Endothelial cell (in vitro differentiated cells): ENCODE measurements at regions not wholly inside any gene's neighbourhood (a gene's known extent, or its start where the extent isn't known, plus 50 kb on each side); places are given as distances from the start of the nearest gene placed in this dataset.
A peak's percentile ranks its signal among the peaks of the same experiment; 100 is the strongest.
"Not testable (repeated sequence)": the region's sequence is repeated elsewhere in the genome, so short reads cannot be mapped to it uniquely, and the experiment has no call there.

Experiments used
- DNase-seq: peaks from one replicate; pipeline ENCODE4 v3.0.0; 2021; ENCODE audit warnings: low spot score
- H3K27ac Mint-ChIP-seq: one replicate; pipeline ENCODE4 v1.8.0; 2021; ENCODE audit warnings: mixed read lengths, inconsistent platforms; ENCODE audit not compliant: unreplicated experiment
- H3K27me3 Mint-ChIP-seq: one replicate; pipeline ENCODE4 v1.8.0; 2021; ENCODE audit warnings: mild to moderate bottlenecking, moderate library complexity, mixed read lengths, inconsistent platforms; ENCODE audit not compliant: unreplicated experiment
- H3K36me3 Mint-ChIP-seq: one replicate; pipeline ENCODE4 v1.8.0; 2021; ENCODE audit warnings: mild to moderate bottlenecking, low read depth, mixed read lengths, inconsistent platforms; ENCODE audit not compliant: unreplicated experiment
- H3K4me1 Mint-ChIP-seq: one replicate; pipeline ENCODE4 v1.8.0; 2021; ENCODE audit warnings: mild to moderate bottlenecking, mixed read lengths, inconsistent platforms; ENCODE audit not compliant: unreplicated experiment
- H3K4me3 Mint-ChIP-seq: one replicate; pipeline ENCODE4 v1.8.0; 2021; ENCODE audit warnings: mild to moderate bottlenecking, mixed read lengths, inconsistent platforms; ENCODE audit not compliant: unreplicated experiment
- H3K9me3 Mint-ChIP-seq: one replicate; pipeline ENCODE4 v1.8.0; 2021; ENCODE audit warnings: mixed read lengths, inconsistent platforms; ENCODE audit not compliant: unreplicated experiment
- TF ChIP-seq, protein P1 (sequence below): fragments of 200-600 bp; sonication (generic); IDR thresholded peaks from one replicate; pipeline ENCODE4 v1.5.0; 2021; ENCODE audit warnings: antibody characterized with exemption; ENCODE audit not compliant: unreplicated experiment

DNA sequence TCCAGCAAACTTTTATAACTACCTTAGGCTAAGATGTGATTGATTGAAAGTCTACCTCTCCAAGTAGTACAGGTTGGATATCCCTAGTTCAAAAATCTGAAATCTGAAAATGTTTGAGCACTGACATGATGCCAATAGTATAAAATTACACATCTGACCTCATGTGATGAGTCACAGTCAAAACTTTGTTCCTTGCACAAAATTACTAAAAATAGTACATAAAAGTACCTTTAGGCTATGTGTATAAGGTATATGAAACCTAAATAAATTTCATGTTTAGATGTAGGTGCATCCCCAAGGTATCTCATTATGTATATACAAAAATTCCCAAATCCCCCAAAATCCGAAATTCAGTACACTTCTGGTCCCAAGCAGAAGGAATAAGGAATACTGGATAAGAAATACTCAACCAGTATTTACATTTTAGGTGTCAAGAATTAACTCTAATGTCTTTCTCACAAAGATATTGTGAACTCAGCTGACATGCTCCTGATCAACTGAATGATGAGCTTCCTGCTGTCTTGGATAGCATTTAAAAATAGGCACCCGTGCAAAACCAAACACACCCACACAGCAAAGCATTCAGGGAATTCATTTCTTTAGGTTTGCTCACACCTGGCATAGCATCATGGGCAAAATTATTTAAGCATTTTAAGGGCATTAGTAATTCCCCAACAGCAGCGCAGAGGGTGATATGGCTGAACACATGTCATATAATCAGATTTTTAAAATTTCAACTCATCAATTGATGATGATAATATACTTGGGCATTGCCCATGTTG lies 497.4 kb upstream of the MEIS1 start:
- H3K4me1 Mint-ChIP-seq = peaks cover 20% of the 10 kb centered on the region
- no peak for DNase-seq

GRCh38 chr2:65934992-65935629 lies 499.8 kb upstream of the MEIS1 start:
- TF ChIP-seq, protein P1, sequence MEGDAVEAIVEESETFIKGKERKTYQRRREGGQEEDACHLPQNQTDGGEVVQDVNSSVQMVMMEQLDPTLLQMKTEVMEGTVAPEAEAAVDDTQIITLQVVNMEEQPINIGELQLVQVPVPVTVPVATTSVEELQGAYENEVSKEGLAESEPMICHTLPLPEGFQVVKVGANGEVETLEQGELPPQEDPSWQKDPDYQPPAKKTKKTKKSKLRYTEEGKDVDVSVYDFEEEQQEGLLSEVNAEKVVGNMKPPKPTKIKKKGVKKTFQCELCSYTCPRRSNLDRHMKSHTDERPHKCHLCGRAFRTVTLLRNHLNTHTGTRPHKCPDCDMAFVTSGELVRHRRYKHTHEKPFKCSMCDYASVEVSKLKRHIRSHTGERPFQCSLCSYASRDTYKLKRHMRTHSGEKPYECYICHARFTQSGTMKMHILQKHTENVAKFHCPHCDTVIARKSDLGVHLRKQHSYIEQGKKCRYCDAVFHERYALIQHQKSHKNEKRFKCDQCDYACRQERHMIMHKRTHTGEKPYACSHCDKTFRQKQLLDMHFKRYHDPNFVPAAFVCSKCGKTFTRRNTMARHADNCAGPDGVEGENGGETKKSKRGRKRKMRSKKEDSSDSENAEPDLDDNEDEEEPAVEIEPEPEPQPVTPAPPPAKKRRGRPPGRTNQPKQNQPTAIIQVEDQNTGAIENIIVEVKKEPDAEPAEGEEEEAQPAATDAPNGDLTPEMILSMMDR = no peak
- Mint-ChIP-seq H3K27me3 (no peaks in the 10 kb centered on the region), H3K9me3 (no peaks in the 10 kb centered on the region), H3K4me3 (no peak overlapping the region), H3K27ac (peak overlapping the region; percentile 7), H3K4me1 (peaks cover 18% of the 10 kb centered on the region), H3K36me3 (peaks cover 3% of the 10 kb centered on the region)
- DNase-seq = no peak

More for the DNA sequence above, 497.4 kb upstream of the MEIS1 start:
- Mint-ChIP-seq H3K27ac (no peak overlapping the region), H3K4me3 (no peak overlapping the region), H3K9me3 (no peaks in the 10 kb centered on the region), H3K27me3 (no peaks in the 10 kb centered on the region), H3K36me3 (no peaks in the 10 kb centered on the region)
- TF ChIP-seq, protein P1 = no peak

GRCh38 chr2:65932571-65932970 lies 500.2 kb upstream of the SPRED2 start:
- Mint-ChIP-seq H3K36me3 (peaks cover 3% of the 10 kb centered on the region), H3K27me3 (no peaks in the 10 kb centered on the region), H3K27ac (no peak overlapping the region), H3K4me3 (no peak overlapping the region), H3K4me1 (peaks cover 18% of the 10 kb centered on the region), H3K9me3 (no peaks in the 10 kb centered on the region)
- DNase-seq = no peak
- TF ChIP-seq, protein P1 = no peak

GRCh38 chr2:65931056-65931455 lies 498.7 kb upstream of the SPRED2 start:
- H3K27me3 Mint-ChIP-seq = peaks cover 2% of the 10 kb centered on the region
- no peak for DNase-seq
- TF ChIP-seq, protein P1 = no peak
- H3K4me3 Mint-ChIP-seq = no peak overlapping the region
- H3K9me3 Mint-ChIP-seq = no peaks in the 10 kb centered on the region
- H3K27ac Mint-ChIP-seq = no peak overlapping the region
- peaks cover 18% of the 10 kb centered on the region for H3K4me1 Mint-ChIP-seq
- peaks cover 3% of the 10 kb centered on the region for H3K36me3 Mint-ChIP-seq

DNA sequence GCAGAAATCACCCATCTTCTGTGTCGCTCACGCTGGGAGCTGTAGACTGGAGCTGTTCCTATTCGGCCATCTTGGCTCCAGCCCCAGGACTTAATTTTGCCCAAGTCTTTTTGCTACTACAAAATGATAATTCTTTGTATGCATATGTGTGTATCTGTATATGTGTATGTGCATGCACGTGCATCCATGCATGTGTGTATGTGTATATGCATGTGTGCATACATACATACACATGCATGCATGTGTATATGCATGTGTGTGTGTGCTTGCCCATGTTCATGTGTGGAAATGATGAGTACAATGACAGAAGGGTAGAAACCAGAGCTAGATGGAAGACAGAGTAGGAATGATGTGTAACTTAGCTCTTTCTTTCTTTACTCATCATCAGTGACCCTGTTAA lies 497.9 kb upstream of the SPRED2 start:
- no peak overlapping the region for H3K4me3 Mint-ChIP-seq
- TF ChIP-seq, protein P1 = no peak
- no peaks in the 10 kb centered on the region for H3K9me3 Mint-ChIP-seq

DNA sequence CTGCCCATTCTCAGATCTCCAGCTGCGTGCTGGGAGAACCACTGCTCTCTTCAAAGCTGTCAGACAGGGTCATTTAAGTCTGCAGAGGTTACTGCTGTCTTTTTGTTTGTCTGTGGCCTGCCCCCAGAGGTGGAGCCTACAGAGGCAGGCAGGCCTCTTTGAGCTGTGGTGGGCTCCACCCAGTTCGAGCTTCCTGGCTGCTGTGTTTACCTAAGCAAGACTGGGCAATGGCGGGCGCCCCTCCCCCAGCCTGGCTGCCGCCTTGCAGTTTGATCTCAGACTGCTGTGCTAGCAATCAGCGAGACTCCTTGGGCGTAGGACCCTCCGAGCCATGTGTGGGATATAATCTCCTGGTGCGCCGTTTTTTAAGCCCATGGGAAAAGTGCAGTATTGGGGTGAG lies 497.3 kb upstream of the SPRED2 start:
- not testable (repeated sequence) for H3K4me3 Mint-ChIP-seq, H3K27me3 Mint-ChIP-seq, H3K9me3 Mint-ChIP-seq, H3K36me3 Mint-ChIP-seq, H3K27ac Mint-ChIP-seq, DNase-seq
- peaks cover 14% of the 10 kb centered on the region for H3K4me1 Mint-ChIP-seq

More for the DNA sequence above, 497.9 kb upstream of the SPRED2 start:
- H3K4me1 Mint-ChIP-seq = peaks cover 18% of the 10 kb centered on the region
- peaks cover 3% of the 10 kb centered on the region for H3K36me3 Mint-ChIP-seq
- DNase-seq = no peak
- H3K27ac Mint-ChIP-seq = no peak overlapping the region
- H3K27me3 Mint-ChIP-seq = peaks cover 2% of the 10 kb centered on the region
